Right atrium auricular region (tissue), 2 donors: ENCODE measurements at regions not wholly inside any gene's neighbourhood (a gene's known extent, or its start where the extent isn't known, plus 50 kb on each side); places are given as distances from the start of the nearest gene placed in this dataset.

Source experiments
- DNase-seq: peaks from one replicate; pipeline ENCODE4 v3.0.0-alpha.2; 2019; ENCODE audit warnings: low spot score
- H3K27ac ChIP-seq, 2 donors: fragments of 200-600 bp; sonication (generic); 1 replicate in 1 of 2; 2 replicates in 1 of 2; pipeline ENCODE4 v1.5.1; 2016 to 2019
- H3K27me3 ChIP-seq, 2 donors: fragments of 200-600 bp; sonication (generic); one replicate each; pipeline versions ENCODE4 v1.5.1 to v1.6.0; 2017 to 2019
- H3K36me3 ChIP-seq: fragments of 200-600 bp; sonication (generic); one replicate; pipeline ENCODE4 v1.5.1; 2016
- H3K4me1 ChIP-seq, 2 donors: fragments of 200-600 bp; sonication (generic); one replicate each; pipeline versions ENCODE4 v1.5.1 to v1.6.0; 2017 to 2019
- H3K4me3 ChIP-seq, 2 donors: fragments of 200-600 bp; sonication (generic); 1 replicate in 1 of 2; 2 replicates in 1 of 2; pipeline ENCODE4 v1.5.1; 2017 to 2019; ENCODE audit warnings: mild to moderate bottlenecking in 1 of 2, moderate library complexity in 1 of 2
- H3K9me3 ChIP-seq, 2 donors: fragments of 200-600 bp; sonication (generic); one replicate each; pipeline ENCODE4 v1.5.1; 2019
- CTCF ChIP-seq, 2 donors: fragments of 200-600 bp; sonication (generic); IDR thresholded peaks; one replicate each; pipeline ENCODE4 v1.5.1; 2019; ENCODE audit warnings: antibody characterized with exemption in 2 of 2

DNA sequence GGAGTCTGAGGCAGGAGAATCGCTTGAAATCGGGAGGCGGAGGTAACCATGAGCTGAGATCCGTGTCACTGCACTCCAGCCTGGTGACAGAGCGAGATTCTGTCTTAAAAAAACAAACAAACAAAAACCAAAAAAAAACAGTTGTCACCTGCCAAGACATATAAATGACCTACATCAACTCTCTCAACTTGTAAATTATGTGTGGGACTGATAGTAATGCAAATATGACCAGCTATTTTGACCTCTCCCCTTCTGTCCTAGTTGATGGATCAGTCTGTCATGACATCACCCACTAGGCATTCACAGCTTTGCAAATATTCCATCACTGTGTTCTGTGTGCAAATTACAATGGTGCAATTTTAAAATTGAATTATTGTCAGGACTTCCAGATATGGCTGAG lies 175.4 kb downstream of the EBLN2 start:
- no peak for DNase-seq
- TF ChIP-seq CTCF (IDR thresholded peaks at IDR 0.05), result no peak
- Histone ChIP-seq H3K27ac (no peak overlapping the region), H3K27me3 (no peaks in the 10 kb centered on the region), H3K9me3 (no peaks in the 10 kb centered on the region), H3K4me1 (no peaks in the 10 kb centered on the region), H3K36me3 (no peaks in the 10 kb centered on the region), H3K4me3 (no peak overlapping the region)

GRCh38 chr3:73243740-73244139 lies 182.3 kb downstream of the EBLN2 start:
- H3K27ac ChIP-seq, result no peak overlapping the region
- H3K4me1 ChIP-seq, result no peaks in the 10 kb centered on the region
- H3K9me3 ChIP-seq, result no peaks in the 10 kb centered on the region
- no peak overlapping the region for H3K4me3 ChIP-seq
- H3K27me3 ChIP-seq, result no peaks in the 10 kb centered on the region
- H3K36me3 ChIP-seq, result no peaks in the 10 kb centered on the region
- TF ChIP-seq CTCF (IDR thresholded peaks at IDR 0.05), result no peak
- DNase-seq, result no peak

- DNase-seq, result no peak
- Histone ChIP-seq H3K27ac (no peak overlapping the region), H3K4me3 (no peak overlapping the region), H3K9me3 (no peaks in the 10 kb centered on the region), H3K36me3 (no peaks in the 10 kb centered on the region), H3K27me3 (no peaks in the 10 kb centered on the region), H3K4me1 (no peaks in the 10 kb centered on the region)
- no peak for TF ChIP-seq CTCF (IDR thresholded peaks at IDR 0.05)
These were observed 184.0 kb downstream of the EBLN2 start for GRCh38 chr3:73245459-73245858.

DNA sequence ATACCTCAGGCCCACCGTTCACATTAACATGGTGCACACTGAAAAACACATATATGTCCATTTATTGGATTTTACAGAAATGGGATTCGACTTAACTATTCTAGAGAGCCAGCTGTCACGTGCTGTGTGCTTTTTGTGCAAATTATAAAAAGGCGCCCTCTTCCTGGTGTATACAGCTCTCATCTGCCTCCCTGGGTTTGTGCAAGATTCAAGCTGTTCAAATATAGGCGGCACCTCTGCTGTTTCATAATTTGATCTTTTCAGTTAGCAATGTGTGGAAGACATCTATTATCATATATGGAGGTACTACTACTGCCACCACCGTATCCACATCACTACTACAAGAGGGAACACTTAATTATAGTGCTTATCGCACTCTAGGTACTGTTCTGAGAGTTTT lies 187.6 kb downstream of the EBLN2 start:
- Histone ChIP-seq H3K36me3 (no peaks in the 10 kb centered on the region), H3K4me3 (no peak overlapping the region), H3K27me3 (no peaks in the 10 kb centered on the region), H3K9me3 (no peaks in the 10 kb centered on the region), H3K27ac (no peak overlapping the region), H3K4me1 (no peaks in the 10 kb centered on the region)
- no peak for DNase-seq
- no peak for TF ChIP-seq CTCF (IDR thresholded peaks at IDR 0.05)

DNA sequence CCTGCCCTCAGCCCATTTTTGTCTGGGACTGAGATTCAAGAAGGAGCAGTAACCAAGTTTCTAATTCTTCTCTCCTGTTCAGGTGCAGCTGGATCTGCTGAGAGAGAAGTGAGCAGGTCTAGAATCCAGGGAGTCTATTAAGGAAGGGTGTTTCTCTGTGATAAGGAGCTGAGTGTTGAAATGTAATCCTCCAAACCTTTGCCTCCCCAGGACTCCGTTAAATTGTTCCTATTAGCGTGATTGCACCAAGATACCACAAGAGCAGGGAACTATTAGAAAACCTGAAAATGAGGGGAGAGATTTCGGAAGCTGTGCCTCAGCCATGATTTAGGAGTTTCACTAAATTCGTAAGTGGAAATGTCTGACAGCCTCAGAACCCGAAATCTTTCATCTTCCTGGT lies 192.6 kb downstream of the EBLN2 start:
- no peak for TF ChIP-seq CTCF (IDR thresholded peaks at IDR 0.05)
- Histone ChIP-seq H3K27ac (no peak overlapping the region), H3K4me3 (no peak overlapping the region), H3K4me1 (no peaks in the 10 kb centered on the region), H3K36me3 (no peaks in the 10 kb centered on the region), H3K27me3 (no peaks in the 10 kb centered on the region), H3K9me3 (no peaks in the 10 kb centered on the region)
- DNase-seq, result no peak

DNA sequence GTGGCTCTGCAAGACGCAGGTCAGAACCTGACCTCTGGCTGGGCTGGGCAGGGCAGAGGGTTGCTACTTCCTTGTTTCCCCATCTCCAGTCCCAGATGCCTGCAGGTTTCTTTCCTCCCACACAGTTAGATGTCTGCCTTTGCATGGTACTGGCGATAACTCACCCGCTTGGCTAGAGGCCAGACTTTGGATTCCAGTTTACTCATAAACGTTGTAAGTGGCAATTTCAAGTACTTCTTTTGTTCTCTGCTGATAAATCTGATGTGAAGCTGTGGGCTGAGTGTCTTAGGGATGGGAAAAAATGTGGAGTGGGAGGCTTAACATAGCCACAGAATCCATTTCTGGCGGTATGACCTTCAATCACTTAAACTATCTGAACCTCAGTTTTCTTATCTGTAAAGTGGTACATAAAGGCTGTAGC lies 194.2 kb downstream of the EBLN2 start:
- no peaks in the 10 kb centered on the region for H3K9me3 ChIP-seq
- no peak overlapping the region for H3K4me3 ChIP-seq
- no peak for DNase-seq
- H3K27ac ChIP-seq, result no peak overlapping the region
- no peaks in the 10 kb centered on the region for H3K27me3 ChIP-seq
- H3K4me1 ChIP-seq, result no peaks in the 10 kb centered on the region
- no peaks in the 10 kb centered on the region for H3K36me3 ChIP-seq
- no peak for TF ChIP-seq CTCF (IDR thresholded peaks at IDR 0.05)
